ENCODE measurements at regions not wholly inside any gene's neighbourhood (a gene's known extent, or its start where the extent isn't known, plus 50 kb on each side); places are given as distances from the start of the nearest gene placed in this dataset.

- Histone ChIP-seq H3K9me3 (replicated peaks in 1 of 3) (no peaks in the 10 kb centered on the region), H3K4me1 (replicated peaks in 1 of 2) (peaks cover 0 to 6% of the 10 kb centered on the region in 2 donors), H3K36me3 (replicated peaks in 1 of 2) (no peaks in the 10 kb centered on the region), H3K27me3 (peaks cover 4% of the 10 kb centered on the region), H3K4me3 (no peak overlapping the region), H3K27ac (no peak overlapping the region)
- TF ChIP-seq POLR2A (IDR thresholded peaks at IDR 0.05) (no peak), CTCF (IDR thresholded peaks at IDR 0.05) (no peak)
- intact Hi-C loops (cut with DNase I): no loop called here
- WGBS, 4 donors: 59 to 88% (median 87%) methylated on average over 4 of the region's 4 CpGs
- no peak for DNase-seq
These were observed 302.7 kb downstream of the MAF start for GRCh38 chr16:79297805-79298204.

GRCh38 chr16:79297296-79297695 lies 303.2 kb downstream of the MAF start:
- Histone ChIP-seq H3K4me1 (replicated peaks in 1 of 2) (peaks cover 0 to 6% of the 10 kb centered on the region in 2 donors), H3K27ac (no peak overlapping the region), H3K4me3 (no peak overlapping the region), H3K36me3 (replicated peaks in 1 of 2) (no peaks in the 10 kb centered on the region), H3K27me3 (peaks cover 4% of the 10 kb centered on the region), H3K9me3 (replicated peaks in 1 of 3) (no peaks in the 10 kb centered on the region)
- WGBS, 4 donors: 84 to 94% (median 89%) methylated on average over 9 of the region's 9 CpGs
- TF ChIP-seq CTCF (IDR thresholded peaks at IDR 0.05): no peak
- DNase-seq: no peak
- intact Hi-C loops (cut with DNase I): no loop called here

- intact Hi-C loops (cut with DNase I): no loop called here
- TF ChIP-seq CTCF (IDR thresholded peaks at IDR 0.05) (no peak), POLR2A (IDR thresholded peaks at IDR 0.05) (no peak)
- Histone ChIP-seq H3K4me3 (no peak overlapping the region), H3K27me3 (peaks cover 4% of the 10 kb centered on the region), H3K4me1 (replicated peaks in 1 of 2) (peaks cover 0 to 6% of the 10 kb centered on the region in 2 donors), H3K9me3 (replicated peaks in 1 of 3) (no peaks in the 10 kb centered on the region), H3K36me3 (replicated peaks in 1 of 2) (no peaks in the 10 kb centered on the region), H3K27ac (no peak overlapping the region)
- 75 to 87% (median 82%) methylated on average over 4 of the region's 4 CpGs for WGBS, 4 donors
- no peak for DNase-seq
These were observed 304.0 kb downstream of the MAF start for GRCh38 chr16:79296491-79296890.

- peaks cover 0 to 6% of the 10 kb centered on the region in 2 donors for H3K4me1 ChIP-seq (replicated peaks in 1 of 2)
- H3K36me3 ChIP-seq (replicated peaks in 1 of 2): no peaks in the 10 kb centered on the region
- intact Hi-C loops (cut with DNase I): no loop called here
- no peak overlapping the region for H3K4me3 ChIP-seq
- H3K9me3 ChIP-seq (replicated peaks in 1 of 3): no peaks in the 10 kb centered on the region
- no peak overlapping the region for H3K27ac ChIP-seq
- TF ChIP-seq POLR2A (IDR thresholded peaks at IDR 0.05): no peak
- no peak for TF ChIP-seq CTCF (IDR thresholded peaks at IDR 0.05)
- 86 to 90% (median 89%) methylated on average over 3 to 5 of the region's 5 CpGs for WGBS, 4 donors
- no peak for DNase-seq
- no peaks in the 10 kb centered on the region for H3K27me3 ChIP-seq
These were observed 304.8 kb downstream of the MAF start for GRCh38 chr16:79295746-79296145.

Measured in adrenal gland (tissue), 9 donors.